ENCODE measurements at regions not wholly inside any gene's neighbourhood (a gene's known extent, or its start where the extent isn't known, plus 50 kb on each side); places are given as distances from the start of the nearest gene placed in this dataset.
A peak's percentile ranks its signal among the peaks of the same experiment; 100 is the strongest.
"Not testable (repeated sequence)": the region's sequence is repeated elsewhere in the genome, so short reads cannot be mapped to it uniquely, and the experiment has no call there.

DNA sequence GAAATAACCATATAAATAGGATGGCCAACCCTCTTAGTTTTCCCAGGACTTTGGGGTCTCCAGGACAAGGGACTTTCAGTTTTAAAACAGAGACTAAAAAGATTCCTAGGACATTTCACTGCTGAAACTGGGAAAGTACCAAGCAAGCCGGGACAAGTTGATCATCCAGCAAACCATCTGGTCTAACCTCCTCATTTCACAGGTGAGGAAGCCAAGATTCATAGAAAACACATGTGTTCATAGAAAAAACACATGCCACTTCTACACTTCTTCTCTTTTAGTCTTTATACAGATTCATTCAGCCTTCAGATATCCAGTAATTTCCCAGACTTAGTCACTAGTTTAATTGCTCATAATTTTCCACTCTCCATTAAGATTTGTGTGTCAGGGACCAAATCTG is 165.6 kb upstream of the CCDC54 start:
- no peak for DNase-seq

DNA sequence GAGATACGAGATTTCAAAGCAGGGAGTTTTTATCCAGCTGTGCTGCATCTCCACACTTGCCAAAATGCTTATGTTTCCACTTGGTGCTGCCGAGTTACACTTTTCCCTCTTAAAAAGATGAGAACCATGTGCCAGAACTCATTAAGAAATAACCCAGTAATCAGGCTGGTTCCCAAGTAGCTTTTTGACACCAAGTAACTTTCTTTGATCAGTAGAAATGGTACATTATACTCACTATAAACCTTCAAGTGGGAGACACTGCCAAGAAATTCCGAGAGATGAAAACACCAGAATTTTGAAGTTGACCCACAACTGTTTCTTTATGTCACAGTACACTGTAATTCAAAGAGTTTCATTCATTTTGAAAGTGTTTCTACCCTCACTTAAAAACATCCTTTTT is 164.6 kb upstream of the CCDC54 start:
- no peak for DNase-seq

DNA sequence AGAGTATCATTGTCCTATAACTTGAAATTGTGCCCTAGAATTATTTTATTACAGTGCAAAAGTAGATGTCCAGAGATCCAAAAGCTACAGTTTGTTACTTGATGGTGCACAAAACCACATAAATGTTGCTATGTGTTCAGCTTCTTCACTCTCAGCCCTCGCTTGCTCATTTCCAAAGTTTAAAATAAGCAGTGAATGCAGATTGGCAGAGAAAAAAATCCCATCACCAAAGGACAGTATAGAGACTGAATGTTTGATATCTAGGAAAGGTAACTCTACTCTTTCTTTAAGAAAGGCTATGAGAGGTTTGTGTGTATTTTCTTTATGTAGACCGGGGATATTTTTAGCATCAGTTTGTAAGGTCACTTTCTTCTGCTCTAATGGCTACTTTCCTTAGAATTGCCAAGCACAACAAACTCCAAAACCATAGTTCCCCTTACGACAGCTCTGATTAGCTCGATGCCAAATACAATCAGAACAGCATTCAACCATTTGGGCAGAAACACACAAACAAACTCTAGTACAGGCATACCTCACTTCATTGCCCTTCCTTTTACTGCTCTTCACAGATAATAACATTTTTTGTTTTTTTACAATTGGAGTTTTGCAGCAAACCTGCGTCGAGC is 164.1 kb upstream of the CCDC54 start:
- no peak for DNase-seq

DNA sequence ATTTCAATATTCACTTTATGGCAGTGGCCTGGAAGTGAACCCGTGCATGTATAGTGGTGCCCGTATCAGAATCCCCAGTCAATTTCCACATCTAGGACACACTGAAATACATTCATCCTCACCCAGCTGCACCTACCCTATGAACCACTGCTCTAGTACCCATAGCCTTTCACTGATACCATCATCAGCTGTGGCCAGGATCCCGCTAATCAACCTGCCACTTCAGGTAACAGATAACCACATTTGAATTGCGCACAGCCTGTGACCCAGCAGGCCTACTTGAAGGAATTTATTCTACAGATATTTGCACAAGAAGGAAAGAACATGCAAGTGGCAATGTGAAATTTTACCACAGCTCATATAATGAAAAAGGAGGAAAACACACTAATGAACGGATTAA is 161.0 kb upstream of the CCDC54 start:
- DNase-seq = no peak

DNA sequence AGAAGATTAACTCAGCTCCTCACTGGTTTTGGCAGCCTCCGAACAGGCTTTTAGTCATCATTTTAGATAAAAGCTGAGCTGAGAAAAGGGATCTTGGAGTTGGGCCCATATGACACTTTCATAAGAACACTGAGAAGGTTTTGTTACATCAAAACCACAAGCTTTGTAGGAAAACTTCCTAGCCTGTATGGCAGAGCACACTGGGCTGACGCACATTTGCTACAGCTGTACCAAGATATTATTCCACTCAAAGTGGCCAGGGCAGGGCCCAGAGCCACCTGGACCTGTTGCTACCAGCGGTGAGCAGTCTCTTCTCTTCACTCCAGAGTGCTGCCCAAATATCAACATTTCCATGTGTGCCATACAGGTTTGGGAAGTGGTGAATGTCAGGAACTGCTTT is 160.5 kb upstream of the CCDC54 start:
- DNase-seq = no peak

DNA sequence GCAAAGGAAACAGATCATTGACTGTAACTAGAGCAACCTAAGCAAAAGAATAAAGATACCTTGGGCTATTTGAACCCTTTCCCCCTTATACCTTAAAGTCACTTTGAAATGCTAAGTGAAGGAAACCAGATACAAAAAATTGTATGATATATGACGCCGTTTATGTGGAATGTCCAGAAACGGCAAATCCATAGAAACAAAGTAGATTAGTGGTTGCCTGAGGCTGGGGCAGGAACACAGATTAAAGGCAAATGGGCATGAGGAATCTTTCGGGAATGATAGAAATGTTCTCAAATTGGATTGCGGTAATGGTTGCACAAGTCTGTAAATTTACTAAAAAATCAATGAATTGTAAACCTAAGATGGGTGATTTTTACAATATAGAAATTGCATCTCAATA is 160.1 kb upstream of the CCDC54 start:
- DNase-seq = no peak

DNA sequence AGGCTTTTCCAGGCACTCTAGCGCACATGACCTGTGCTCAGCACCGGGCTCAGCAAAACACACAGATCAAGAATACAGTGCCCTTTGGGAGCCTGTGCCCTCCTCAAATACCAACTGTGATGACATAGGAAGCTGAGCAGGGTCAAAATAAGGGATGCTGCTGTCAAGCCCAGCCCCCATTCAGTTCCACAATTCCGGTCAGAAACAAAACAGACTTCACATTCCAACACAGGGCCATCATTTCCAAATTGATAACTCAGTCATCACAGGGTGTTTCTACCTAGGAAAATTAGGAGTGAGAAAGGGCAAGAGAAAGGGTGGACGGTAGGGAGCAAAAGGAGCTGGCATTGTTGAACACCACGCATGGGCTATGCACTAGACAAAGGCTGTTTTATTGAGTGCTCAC is 158.4 kb upstream of the CCDC54 start:
- no peak for DNase-seq

DNA sequence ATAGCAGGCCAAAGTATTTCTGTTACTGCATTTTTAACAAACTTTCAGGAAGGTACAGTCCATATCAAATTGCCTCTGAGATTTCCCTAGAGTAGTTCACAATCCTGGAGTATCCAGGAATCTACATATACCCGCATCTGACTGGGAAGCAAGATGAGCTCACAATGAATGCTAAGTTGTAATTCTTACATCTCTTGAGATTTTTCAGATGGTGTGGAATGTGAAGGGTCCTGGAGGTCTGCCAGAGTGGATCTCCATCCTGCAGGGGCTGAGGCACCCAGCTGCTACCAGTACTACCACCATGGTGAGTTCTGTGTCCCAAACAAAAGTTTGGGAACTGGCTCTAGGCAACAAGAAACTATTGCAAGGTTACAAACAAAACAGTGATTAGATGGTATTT is 156.7 kb upstream of the CCDC54 start:
- DNase-seq = no peak

DNA sequence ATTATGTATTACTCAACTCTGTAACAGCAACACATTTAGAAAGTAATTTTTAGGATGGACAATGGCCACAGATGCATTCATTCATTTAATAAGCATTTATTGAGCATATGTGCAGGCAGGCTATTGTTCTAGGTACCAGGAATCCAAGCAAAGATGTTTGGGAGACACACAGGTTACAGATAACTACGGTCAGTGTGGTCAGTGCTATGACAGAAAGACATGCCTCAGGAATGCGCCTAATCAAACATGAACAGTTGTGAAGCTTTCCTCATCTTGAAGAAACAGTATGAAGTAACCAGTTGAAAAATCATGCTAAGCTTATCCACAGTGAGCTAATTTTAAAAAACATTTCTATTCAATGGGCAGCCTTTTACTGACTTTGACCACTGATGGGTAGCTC is 155.4 kb upstream of the CCDC54 start:
- DNase-seq = no peak

DNA sequence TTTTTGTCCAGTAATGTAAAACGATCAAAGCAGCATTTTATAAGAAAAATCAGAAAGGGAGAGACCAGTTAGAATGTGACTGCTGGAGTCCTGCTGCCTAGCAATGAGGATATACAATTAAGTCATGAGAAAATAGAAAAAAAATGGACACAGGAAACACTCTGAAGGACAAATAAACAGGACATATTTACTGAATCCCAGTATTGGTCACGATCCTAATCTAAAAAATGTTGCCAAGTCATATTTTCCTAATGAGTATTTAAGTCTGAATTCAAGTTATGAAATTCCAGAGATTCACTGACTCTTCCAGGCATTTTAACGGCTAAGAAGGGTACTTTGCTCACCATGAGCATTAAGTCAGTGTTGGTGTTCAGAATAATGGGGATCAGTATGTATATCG is 154.3 kb upstream of the CCDC54 start:
- DNase-seq = no peak

DNA sequence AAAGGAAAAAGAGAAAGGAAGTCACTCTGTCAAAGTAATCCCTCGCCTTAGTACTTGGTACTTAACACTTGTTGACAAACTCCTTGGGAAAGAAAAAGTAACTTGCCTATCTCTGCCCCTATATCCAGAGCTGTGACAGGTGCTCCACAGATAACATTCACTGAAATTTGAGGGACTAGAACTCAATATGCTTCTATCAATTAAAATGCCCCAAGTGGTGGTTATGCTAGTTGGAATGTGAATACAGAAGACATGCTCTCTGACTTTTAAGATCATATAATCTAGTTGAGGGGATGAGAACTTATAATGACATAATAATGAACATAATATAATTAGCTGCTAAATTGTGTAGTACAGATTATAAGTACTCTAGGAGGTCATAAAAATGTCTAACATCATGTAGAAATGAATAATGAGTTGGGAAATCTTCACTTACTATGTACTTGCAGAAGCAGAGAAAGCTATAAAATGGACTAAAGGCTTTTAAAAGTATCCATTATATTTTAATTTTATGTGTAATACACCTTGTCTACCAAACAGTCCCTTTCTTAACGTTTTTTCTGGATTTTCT is 153.1 kb upstream of the CCDC54 start:
- no peak for DNase-seq

DNA sequence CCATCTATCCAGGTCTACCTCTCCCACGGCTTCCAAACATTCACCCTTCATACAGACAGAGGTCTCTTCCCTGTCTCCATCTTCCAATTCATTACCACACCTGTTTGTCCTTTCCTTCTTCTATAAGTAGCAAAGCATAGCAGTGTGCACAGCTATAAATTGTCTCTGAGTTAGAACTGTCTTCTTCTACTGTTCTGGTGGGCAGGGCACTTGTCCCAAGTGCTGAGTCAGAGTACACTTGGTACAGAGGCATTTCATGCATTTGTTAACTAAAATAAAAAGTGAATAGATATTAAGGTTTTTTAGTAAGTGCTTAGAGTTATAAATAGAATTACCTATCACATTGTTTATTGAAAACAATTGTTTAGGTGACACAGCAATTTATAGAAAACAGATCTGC is 150.1 kb upstream of the CCDC54 start:
- no peak for DNase-seq

DNA sequence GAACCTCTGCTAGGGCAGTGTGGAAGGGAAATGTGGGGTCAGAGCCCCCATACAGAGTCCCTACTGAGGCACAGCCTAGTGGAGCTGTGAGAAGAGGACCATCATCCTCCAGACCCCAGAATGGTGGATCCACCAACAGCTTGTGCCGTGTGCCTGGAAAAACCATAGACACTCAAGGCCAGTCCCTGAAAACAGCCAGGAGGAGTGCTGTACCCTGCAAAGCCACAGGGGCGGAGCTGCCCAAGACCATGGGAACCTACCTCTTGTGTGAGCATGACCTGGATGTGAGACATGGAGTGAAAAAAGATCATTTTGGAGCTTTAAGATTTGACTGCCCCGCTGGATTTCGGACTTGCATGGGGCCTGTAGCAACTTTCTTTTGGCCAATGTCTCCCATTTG is 143.4 kb upstream of the CCDC54 start:
- not testable (repeated sequence) for DNase-seq

DNA sequence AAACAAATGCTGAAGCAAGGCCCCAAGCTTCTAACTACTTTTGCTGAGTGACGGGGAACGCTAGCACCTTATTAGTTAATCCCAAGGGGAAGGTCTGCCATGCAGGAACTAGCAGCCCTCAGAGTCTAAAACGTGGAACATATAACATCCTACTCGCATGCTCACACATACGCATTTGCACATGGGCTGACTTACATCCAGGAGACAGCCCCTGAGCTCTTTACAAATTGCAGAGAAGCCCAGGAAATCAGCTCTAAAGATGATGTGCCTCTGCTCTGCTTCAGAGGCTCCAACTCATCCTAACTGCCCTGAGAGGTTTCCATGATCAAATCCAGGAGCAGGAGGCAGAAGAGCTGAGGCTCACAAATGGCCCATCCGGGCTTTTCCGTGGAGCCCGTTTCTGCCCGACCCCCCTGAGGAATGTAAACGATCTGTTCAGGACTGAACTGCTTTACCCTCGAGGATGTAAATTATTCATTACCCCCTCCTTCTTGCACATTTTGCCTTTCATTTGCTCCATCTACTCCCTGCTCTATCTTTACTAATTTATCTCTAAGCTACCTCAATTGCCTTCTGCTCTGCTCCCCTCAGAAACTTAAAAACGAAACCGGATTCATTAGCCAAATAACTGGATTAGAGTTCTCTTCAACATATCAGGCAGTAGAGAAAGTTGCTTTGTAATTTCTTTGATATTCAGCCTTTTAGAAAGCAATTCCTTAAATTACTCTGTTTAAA is 141.9 kb upstream of the CCDC54 start:
- DNase-seq = no peak

DNA sequence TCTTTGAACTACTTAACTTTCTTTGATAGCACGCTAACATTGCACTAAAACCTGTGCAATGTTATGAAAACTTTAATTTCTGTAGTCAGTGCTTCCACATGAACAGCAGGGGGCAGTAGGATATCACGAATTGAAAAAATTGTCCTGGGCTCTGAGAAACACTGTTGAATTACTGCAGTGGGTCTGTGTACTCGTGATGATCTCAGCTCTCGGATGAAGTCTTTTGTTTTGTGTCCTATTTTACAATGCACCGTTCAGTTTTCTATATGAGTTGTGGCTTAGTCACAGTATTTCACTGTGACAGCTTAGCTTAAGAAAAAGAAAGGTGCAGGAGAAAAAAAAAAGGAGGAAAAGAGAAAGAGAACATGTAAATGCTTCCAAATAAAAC is 141.3 kb upstream of the CCDC54 start:
- no peak for DNase-seq

DNA sequence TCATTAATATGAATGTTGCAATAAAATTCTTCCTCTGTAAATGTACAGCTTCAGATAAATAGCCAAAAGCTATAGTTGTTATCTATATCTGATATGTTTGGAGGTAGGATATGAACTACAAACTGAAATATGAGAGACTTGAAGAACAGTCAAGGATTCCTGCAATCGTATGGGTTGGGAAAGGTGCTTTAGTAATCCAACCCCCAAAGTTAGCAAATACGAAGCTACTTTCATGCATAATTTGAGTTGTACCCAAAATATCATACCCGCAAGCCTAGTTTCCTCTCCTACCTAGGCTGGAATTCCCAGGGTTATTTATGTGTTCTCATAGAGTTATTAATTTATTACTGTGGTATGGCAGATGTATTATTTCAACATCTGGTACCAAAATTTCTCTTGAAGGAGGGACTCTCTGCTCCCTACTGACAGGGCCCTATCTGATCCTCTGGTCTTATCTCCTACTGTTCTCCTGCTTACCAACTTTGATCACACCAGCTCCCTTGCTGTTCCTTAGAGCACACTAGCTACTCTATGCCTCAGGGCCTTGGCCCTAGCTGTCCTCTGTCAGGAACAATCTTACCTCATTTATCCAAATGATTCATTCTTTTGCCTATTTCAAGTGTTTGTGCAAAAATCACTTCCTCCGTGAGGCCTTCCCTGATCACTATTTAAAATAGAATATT is 140.4 kb upstream of the CCDC54 start:
- no peak for DNase-seq

DNA sequence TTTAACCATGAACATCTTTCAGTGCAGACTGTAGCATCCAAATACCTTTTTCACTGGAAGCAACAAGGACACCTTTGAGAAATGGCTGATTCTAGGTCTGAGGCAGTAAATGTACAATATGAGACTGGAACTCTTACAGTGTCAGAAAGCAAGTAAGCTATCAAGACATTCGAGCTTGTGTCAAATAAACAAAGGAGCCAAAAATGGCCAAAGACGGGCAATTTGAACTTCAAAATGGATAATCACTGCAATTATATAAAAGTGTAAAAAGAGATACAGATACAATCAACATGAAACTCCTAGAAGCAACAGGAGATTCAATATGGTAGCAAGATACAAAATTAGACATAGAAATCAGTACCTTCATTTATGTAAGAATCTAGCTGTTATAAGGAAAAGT is 138.5 kb upstream of the CCDC54 start:
- DNase-seq = no peak

DNA sequence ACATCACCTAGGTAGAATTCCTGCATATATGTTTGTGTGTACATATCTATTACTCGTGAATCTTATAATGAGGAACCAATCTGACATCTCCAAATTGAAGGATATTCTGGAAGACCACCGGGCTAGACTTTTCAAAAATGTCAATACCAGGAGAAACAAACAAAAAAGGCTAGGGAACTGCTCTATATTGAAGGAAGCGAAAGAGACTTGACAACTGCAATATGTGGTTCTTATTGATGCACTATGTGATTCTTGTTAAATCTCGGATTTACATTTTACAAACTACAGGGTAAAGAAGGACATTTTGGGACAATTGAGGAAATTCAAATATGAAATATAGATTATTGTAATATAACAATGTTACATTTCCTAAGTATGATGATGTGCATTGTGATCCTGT is 137.5 kb upstream of the CCDC54 start:
- DNase-seq = no peak

DNA sequence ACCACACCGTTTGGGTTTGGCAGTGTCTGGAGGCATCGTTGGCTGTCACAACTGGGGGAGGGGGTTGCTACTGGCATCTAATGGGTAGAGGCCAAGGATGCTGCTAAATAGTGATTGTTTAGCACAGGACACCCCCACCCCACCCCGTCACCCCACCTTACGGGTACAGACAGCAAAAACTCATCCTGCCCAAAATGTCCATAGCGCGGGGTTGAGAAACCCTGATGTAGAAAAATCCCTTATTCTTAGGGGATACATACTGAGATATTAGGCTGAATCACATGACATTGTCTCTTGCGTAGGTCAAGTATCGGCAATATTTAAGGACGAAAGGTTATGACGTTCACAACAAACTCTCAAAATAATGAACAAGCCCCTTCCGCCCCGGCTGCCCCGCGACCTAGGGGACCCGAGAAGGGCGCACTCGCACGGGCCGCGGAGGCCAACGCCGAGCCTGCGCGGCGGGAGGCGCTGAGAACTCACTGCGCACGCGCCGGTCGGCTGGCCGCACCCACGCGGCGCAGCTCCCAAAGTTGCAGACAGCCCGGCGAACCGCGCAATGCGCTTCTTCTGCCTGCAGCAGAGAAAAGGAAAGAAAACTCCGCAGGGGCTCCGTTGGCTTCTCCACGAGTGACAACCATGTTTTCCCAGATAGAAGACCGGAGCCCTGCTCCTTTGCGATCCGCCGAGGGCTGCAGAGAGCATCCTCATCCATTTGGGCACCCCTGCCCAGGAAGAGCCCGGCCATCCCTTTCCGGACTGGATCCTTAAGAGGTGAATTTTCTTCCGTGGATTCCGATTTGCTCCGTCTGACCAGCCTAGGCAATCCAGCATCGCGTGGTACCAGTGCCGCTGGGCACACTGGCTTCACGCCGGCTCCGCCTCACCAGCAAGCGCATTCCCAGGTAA is 136.8 kb upstream of the CCDC54 start:
- DNase-seq = peak; percentile 78

DNA sequence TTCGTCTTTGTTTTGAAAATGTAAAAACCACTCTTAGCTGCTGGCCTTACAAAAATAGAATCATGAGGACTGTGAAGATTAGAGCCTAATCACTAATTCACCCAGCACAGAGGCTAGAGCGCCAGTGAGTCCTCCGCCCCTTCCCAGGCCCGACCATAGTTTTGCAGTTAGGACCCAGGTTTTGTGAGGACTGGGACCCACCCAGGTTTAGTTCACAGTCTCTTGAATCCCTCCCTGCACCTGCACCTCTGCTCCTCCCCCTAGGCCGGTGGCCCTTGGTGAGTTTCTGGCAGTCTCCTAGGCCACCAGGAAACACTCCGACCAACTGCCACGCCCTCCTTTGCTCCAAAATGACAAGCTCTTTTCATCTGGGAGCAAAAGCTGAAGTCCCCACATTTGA is 136.0 kb upstream of the CCDC54 start:
- no peak for DNase-seq

DNA sequence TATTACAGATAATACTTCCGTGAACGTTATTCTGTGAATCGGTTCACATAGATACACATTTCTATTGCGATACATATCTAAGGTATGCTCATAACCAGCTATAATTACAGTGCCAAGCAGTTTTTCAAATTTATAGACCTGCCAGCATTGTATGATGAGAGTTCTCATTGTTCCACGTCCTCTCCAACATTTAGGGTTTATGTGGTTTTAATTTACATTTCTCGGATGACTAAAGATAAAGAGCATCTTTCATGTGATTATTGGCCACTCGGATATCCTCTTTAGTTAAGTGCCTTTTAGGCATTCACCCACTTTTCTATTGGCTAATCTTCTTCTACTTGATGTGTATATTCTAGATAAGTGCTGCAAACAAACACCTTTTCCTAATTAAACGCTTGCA is 134.7 kb upstream of the CCDC54 start:
- no peak for DNase-seq

DNA sequence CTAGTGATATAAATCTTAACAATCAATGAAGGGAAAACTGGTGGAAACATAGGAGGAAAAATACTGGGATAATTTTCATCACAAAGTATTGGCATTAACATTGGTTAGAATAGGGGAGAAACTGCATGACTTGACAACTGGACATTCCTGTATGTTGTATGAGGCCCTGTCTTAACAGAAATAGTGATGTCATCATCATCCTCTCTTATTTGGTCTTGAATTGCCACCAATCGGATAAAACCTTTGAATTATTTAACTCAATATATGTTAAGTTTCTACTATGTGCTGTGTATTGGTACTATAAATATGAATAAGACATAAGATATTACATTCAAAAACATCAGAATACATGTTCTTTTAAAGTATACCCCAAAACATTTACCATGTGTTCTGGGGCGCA is 130.1 kb upstream of the CCDC54 start:
- no peak for DNase-seq

DNA sequence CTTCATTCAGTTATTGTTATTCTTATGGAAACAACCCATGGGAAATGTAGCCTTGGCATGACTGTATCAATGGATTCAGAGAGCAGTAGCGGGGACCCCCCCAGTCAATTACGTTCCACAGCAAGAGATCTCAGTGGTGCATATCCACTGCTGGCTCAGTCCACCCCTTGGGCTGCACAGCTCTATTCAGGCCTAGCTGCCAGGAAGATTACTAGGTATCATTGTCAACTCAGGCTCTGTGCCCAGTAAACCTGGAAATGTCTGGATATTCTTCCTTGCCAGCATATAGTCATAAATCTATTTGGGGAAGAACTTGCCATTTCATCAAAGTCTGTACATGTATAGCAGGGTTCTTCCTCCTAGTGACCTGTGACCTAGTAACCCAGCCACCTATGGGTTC is 128.1 kb upstream of the CCDC54 start:
- no peak for DNase-seq
